Cardiac fibroblast (primary cell): ENCODE measurements at regions not wholly inside any gene's neighbourhood (a gene's known extent, or its start where the extent isn't known, plus 50 kb on each side); places are given as distances from the start of the nearest gene placed in this dataset.
A peak's percentile ranks its signal among the peaks of the same experiment; 100 is the strongest.
"Not testable (repeated sequence)": the region's sequence is repeated elsewhere in the genome, so short reads cannot be mapped to it uniquely, and the experiment has no call there.

Experiments
- DNase-seq, 2 donors: peaks; one replicate each; pipeline versions ENCODE4 v3.0.0 to v3.0.0-alpha.2; 2010; ENCODE audit warnings: low read depth in 2 of 2
- H3K4me3 ChIP-seq, 2 donors: replicated peaks in 1 of 2; 1 replicate in 1 of 2; 2 replicates in 1 of 2; pipeline ENCODE4 v1.5.1; 2011; ENCODE audit warnings: low read depth in 2 of 2, low read length in 2 of 2, mild to moderate bottlenecking in 2 of 2, moderate library complexity in 1 of 2
- TF ChIP-seq, protein P1 (sequence below): IDR thresholded peaks from one replicate; pipeline ENCODE4 v1.5.1; 2011; ENCODE audit warnings: low read depth, mild to moderate bottlenecking, low read length, inconsistent platforms

DNA sequence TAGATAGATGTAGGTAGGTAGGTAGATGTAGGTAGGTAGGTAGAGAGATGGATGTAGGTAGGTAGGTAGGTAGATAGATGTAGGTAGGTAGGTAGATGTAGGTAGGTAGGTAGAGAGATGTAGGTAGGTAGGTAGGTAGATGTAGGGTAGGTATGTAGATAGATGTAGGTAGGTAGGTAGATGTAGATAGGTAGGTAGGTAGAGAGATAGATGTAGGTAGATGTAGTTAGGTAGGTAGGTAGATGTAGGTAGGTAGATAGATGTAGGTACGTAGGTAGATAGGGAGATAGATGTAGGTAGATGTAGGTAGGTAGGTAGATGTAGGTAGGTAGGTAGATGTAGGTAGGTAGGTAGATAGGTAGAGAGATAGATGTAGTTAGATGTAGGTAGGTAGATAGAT, 62.3 kb upstream of the MORC3 start:
- no peak overlapping the region for H3K4me3 ChIP-seq
- TF ChIP-seq, protein P1, sequence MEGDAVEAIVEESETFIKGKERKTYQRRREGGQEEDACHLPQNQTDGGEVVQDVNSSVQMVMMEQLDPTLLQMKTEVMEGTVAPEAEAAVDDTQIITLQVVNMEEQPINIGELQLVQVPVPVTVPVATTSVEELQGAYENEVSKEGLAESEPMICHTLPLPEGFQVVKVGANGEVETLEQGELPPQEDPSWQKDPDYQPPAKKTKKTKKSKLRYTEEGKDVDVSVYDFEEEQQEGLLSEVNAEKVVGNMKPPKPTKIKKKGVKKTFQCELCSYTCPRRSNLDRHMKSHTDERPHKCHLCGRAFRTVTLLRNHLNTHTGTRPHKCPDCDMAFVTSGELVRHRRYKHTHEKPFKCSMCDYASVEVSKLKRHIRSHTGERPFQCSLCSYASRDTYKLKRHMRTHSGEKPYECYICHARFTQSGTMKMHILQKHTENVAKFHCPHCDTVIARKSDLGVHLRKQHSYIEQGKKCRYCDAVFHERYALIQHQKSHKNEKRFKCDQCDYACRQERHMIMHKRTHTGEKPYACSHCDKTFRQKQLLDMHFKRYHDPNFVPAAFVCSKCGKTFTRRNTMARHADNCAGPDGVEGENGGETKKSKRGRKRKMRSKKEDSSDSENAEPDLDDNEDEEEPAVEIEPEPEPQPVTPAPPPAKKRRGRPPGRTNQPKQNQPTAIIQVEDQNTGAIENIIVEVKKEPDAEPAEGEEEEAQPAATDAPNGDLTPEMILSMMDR, result no peak
- no peak for DNase-seq

DNA sequence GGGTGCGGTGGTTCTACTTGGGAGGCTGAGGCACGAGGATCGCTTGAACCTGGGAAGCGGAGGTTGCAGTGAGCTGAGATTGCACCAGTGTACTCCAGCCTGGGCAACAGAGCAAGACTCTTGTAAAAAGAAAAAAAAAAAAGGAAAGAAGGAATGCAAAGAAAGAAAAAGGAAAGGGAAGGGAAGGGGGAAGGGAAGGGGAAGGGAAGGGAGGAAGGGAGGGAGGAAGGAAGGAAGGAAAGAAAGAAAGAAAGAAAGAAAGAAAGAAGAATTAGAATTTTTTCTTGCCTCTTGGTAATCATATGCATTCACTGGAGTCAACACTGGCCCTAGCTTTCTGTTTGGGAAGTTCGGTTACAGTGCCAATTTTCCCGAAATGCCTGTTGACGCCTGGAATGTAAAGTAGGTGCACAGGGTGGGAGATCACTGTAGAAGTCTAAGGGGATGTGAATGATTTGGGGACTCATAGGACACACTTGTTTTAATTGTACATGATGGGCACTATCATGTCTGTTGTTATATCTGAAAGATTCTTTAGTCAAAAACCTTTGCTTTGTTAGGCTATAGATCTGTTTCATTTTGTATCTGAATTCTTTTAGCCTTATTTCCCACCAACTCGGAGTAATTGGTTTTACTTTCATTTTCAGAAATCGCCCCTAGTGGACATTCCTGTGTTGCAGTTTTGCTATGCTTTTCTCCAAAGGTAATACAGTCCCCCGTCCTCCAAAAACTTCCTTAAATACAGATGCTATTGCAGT, 59.8 kb upstream of the MORC3 start:
- TF ChIP-seq, protein P1, result peak; percentile 78
- peak; percentile 80 to 81 for DNase-seq
- peak overlapping the region; percentile 27 to 48 for H3K4me3 ChIP-seq

DNA sequence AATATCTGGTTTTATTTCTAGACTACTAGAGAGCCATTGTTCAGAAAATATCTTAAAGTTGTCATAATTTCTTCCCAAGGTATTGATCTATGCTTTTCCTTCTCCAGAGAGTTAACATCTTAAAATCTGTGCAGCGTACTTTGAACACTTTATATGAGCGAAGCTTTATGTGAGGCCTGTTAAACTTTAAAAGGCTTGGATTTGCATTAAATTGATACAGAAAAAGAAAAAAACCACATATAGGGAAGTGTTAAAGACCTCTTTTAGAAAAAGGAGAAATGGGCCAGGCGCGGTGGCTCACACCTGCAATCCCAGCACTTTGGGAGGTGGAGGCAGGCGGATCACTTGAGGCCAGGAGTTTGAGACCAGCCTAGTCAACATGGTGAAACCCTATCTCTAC, 59.2 kb upstream of the MORC3 start:
- H3K4me3 ChIP-seq, result no peak overlapping the region
- no peak for DNase-seq
- TF ChIP-seq, protein P1, result no peak

DNA sequence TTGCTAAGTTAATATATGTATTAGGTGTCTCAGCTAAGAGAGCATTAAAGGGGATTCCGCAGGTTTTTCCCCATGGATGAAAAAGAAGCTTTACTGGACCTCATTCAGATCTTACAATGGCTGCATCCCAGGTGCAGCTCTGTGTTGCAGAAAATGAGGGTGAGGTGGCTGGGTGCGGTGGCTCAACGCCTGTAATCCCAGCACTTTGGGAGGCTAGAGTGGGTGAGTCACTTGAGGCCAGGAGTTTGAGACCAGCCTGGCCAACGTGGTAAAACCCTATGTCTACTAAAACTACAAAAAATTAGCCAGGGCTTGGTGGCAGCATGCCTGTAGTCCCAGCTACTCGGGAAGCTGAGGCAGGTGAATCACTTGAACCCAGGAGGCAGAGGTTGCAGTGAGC, 58.5 kb upstream of the MORC3 start:
- H3K4me3 ChIP-seq, result no peak overlapping the region
- no peak for DNase-seq
- TF ChIP-seq, protein P1, result no peak

DNA sequence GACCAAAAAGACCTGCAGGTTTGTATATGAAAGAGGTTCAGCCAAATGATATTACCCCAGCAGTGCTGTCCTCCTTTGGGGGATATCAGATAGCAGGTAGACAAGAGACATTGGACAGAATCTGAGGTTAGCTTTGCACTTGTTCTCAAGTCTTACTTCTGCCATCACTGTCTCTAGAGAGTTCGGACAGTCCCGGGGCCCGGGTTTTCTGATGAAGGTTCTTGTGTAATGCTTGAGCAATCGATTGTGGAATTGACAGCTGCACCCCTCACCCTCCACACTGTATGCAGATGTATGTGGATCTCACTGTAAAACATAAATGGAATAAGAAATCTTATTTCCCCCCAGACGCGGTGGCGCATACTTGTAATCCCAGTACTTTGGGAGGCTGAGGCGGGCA, 56.2 kb upstream of the MORC3 start:
- TF ChIP-seq, protein P1, result no peak
- no peak for DNase-seq
- H3K4me3 ChIP-seq, result no peak overlapping the region

DNA sequence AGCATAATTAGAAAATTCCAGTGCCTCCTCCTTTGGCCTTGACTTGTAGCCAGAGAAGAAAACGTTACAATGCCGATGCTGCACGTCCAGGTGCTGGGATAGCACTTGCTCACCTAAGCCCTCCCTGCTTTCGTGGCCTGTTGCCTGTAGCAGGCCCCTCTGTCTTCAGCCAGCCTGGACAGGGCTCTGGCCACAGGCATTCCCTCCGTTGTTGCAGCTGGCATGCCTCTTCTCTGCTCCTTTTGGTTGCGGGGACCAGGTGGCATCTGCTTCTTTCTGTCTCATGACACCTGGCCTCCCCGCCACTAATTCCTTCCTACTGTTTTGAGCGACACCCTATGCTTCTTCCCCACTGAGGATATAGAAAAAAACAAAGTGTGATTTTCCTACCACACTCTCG, 54.6 kb upstream of the MORC3 start:
- H3K4me3 ChIP-seq, result no peak overlapping the region
- TF ChIP-seq, protein P1, result no peak
- no peak for DNase-seq

DNA sequence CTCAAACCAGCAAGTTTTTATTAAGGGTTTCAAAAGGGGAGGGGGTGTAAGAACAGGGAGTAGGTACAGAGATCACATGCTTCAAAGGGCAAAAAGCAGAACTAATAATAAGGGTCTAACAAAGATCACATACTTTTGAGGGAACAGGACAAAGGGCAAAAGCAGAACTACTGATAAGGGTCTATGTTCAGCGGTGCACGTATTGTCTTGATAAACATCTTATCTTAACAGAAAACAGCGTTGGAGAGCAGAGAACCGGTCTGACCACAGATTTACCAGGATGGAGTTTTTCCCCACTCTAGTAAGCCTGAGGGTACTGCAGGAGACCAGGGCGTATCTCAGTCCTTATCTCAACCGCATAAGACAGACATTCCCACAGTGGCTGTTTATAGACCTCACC, 52.2 kb upstream of the MORC3 start:
- not testable (repeated sequence) for DNase-seq, H3K4me3 ChIP-seq

DNA sequence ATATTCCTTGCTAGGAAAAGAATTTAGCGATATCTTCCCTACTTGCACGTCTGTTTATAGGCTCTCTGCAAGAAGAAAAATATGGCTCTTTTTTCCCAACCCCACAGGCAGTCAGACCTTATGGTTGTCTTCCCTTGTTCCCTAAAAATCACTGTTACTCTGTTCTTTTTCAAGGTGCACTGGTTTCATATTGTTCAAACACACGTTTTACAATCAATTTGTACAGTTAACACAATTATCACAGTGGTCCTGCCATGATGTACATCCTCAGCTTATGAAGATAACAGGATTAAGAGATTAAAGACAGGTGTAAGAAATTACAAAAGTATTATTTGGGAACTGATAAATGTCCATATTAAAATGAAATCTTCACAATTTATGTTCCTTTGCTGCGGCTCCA, 51.7 kb upstream of the MORC3 start:
- H3K4me3 ChIP-seq, DNase-seq: not testable (repeated sequence)
